ENCODE measurements at regions not wholly inside any gene's neighbourhood (a gene's known extent, or its start where the extent isn't known, plus 50 kb on each side); places are given as distances from the start of the nearest gene placed in this dataset.
"Not testable (repeated sequence)": the region's sequence is repeated elsewhere in the genome, so short reads cannot be mapped to it uniquely, and the experiment has no call there.

DNA sequence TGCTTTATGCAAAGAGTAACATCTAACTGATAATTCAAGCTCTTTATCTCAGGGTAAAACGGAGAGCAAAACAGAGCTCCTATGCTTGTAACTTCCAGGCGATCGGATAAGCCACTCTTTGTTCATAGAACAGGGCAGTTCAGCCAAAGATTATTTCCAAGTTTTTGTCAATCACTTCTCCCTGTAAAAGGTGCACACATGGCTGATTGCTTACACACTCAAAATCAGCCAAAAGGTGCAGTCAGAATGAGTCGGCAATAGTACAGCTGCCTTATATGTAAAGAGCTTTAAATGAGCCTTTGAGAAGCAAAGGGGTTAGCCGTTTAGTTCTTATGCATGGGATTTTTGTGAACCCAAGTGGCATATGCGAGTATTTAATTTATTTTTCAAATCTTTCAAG lies 449.6 kb upstream of the POU3F2 start:
- H3K27me3 Mint-ChIP-seq (ENCODE audit: unreplicated experiment) = no peaks in the 10 kb centered on the region
- H3K4me1 Mint-ChIP-seq (ENCODE audit: low read depth, unreplicated experiment) = no peaks in the 10 kb centered on the region
- no TSS peak for BruUV-seq (replicated peaks)
- H3K27ac Mint-ChIP-seq (ENCODE audit: unreplicated experiment) = no peak overlapping the region
- H3K36me3 Mint-ChIP-seq (ENCODE audit: insufficient read depth, unreplicated experiment) = no peaks in the 10 kb centered on the region
- CTCF ChIA-PET = no interaction called here
- no peak overlapping the region for H3K4me3 Mint-ChIP-seq (ENCODE audit: low read depth, unreplicated experiment)
- TF ChIP-seq, protein P1, sequence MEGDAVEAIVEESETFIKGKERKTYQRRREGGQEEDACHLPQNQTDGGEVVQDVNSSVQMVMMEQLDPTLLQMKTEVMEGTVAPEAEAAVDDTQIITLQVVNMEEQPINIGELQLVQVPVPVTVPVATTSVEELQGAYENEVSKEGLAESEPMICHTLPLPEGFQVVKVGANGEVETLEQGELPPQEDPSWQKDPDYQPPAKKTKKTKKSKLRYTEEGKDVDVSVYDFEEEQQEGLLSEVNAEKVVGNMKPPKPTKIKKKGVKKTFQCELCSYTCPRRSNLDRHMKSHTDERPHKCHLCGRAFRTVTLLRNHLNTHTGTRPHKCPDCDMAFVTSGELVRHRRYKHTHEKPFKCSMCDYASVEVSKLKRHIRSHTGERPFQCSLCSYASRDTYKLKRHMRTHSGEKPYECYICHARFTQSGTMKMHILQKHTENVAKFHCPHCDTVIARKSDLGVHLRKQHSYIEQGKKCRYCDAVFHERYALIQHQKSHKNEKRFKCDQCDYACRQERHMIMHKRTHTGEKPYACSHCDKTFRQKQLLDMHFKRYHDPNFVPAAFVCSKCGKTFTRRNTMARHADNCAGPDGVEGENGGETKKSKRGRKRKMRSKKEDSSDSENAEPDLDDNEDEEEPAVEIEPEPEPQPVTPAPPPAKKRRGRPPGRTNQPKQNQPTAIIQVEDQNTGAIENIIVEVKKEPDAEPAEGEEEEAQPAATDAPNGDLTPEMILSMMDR (IDR thresholded peaks at IDR 0.05; ENCODE audit: unreplicated experiment) = no peak
- H3K9me3 Mint-ChIP-seq (ENCODE audit: low read depth, unreplicated experiment) = no peaks in the 10 kb centered on the region
- intact Hi-C loops (cut with micrococcal nuclease; ENCODE audit: unreplicated experiment) = no loop called here
- DNase-seq = no peak

DNA sequence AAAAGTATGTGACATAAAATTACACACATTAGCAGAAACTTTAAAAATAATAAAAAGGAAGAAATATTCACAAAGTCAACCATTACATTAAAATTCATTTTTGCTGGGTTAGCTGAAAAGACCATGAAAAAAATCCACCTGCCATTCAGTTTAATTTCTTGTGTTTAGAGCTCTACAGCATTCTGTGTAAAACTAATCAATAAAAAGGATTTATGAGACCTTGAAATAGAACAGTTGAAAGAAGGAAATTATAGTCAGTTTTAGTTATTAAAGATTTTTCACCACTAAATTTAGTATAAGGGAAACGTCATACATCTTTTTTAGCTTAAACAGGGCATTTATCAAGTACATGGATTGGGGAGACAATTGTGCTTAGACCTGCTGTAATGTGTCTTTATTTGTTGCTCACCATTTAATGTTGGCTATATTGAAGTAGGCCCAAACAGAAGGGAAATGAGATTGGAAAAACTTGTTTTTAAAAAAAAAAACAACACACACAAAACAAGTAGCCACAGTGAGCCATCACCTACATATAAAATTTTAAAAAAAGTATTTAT lies 438.7 kb upstream of the POU3F2 start:
- no peak for DNase-seq
- CTCF ChIA-PET = no interaction called here
- peaks cover 12% of the 10 kb centered on the region for H3K4me1 Mint-ChIP-seq (ENCODE audit: low read depth, unreplicated experiment)
- H3K4me3 Mint-ChIP-seq (ENCODE audit: low read depth, unreplicated experiment) = no peak overlapping the region
- intact Hi-C loops (cut with micrococcal nuclease; ENCODE audit: unreplicated experiment) = no loop called here
- no peaks in the 10 kb centered on the region for H3K36me3 Mint-ChIP-seq (ENCODE audit: insufficient read depth, unreplicated experiment)
- BruUV-seq (replicated peaks) = no TSS peak
- no peak overlapping the region for H3K27ac Mint-ChIP-seq (ENCODE audit: unreplicated experiment)
- H3K9me3 Mint-ChIP-seq (ENCODE audit: low read depth, unreplicated experiment) = peaks cover 2% of the 10 kb centered on the region
- TF ChIP-seq, protein P1 (IDR thresholded peaks at IDR 0.05; ENCODE audit: unreplicated experiment) = no peak
- no peaks in the 10 kb centered on the region for H3K27me3 Mint-ChIP-seq (ENCODE audit: unreplicated experiment)

DNA sequence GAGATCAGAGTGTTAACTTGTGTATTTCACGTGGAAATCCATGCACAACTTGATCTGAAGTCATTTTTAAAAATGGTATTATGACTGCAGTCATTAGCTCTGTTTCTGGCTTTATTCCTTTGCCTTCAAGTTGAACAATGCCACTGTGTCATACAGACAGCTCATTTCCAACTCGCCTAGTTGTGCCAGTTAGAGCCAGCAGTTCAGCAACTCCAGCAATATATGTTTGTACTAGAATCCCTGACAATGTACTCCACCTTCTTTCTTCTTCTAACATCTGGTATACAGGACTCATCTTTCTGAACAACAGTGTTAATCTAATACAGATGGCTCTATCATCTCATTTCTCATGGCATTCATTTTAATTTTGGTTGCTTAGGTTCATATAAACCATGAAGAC lies 418.3 kb upstream of the POU3F2 start:
- H3K36me3 Mint-ChIP-seq (ENCODE audit: insufficient read depth, unreplicated experiment) = no peaks in the 10 kb centered on the region
- peaks cover 2% of the 10 kb centered on the region for H3K9me3 Mint-ChIP-seq (ENCODE audit: low read depth, unreplicated experiment)
- BruUV-seq (replicated peaks) = no TSS peak

DNA sequence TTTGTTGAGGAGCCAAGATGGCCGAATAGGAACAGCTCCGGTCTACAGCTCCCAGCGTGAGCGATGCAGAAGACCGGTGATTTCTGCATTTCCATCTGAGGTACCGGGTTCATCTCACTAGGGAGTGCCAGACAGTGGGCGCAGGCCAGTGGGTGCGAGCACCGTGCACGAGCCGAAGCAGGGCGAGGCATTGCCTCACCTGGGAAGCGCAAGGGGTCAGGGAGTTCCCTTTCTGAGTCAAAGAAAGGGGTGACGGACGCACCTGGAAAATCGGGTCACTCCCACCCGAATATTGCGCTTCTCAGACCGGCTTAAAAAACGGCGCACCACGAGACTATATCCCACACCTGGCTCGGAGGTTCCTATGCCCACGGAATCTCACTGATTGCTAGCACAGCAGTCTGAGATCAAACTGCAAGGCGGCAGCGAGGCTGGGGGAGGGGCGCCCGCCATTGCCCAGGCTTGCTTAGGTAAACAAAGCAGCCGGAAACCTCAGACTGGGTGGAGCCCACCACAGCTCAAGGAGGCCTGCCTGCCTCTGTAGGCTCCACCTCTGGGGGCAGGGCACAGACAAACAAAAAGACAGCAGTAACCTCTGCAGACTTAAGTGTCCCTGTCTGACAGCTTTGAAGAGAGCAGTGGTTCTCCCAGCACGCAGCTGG lies 417.7 kb upstream of the POU3F2 start:
- not testable (repeated sequence) for H3K27ac Mint-ChIP-seq (ENCODE audit: unreplicated experiment); BruUV-seq (replicated peaks)

More for the DNA sequence above, 418.3 kb upstream of the POU3F2 start:
- no peak for DNase-seq
- H3K4me1 Mint-ChIP-seq (ENCODE audit: low read depth, unreplicated experiment) = no peaks in the 10 kb centered on the region
- H3K27me3 Mint-ChIP-seq (ENCODE audit: unreplicated experiment) = no peaks in the 10 kb centered on the region
- H3K4me3 Mint-ChIP-seq (ENCODE audit: low read depth, unreplicated experiment) = no peak overlapping the region
- intact Hi-C loops (cut with micrococcal nuclease; ENCODE audit: unreplicated experiment) = no loop called here
- CTCF ChIA-PET = no interaction called here
- no peak overlapping the region for H3K27ac Mint-ChIP-seq (ENCODE audit: unreplicated experiment)
- TF ChIP-seq, protein P1 (IDR thresholded peaks at IDR 0.05; ENCODE audit: unreplicated experiment) = no peak

DNA sequence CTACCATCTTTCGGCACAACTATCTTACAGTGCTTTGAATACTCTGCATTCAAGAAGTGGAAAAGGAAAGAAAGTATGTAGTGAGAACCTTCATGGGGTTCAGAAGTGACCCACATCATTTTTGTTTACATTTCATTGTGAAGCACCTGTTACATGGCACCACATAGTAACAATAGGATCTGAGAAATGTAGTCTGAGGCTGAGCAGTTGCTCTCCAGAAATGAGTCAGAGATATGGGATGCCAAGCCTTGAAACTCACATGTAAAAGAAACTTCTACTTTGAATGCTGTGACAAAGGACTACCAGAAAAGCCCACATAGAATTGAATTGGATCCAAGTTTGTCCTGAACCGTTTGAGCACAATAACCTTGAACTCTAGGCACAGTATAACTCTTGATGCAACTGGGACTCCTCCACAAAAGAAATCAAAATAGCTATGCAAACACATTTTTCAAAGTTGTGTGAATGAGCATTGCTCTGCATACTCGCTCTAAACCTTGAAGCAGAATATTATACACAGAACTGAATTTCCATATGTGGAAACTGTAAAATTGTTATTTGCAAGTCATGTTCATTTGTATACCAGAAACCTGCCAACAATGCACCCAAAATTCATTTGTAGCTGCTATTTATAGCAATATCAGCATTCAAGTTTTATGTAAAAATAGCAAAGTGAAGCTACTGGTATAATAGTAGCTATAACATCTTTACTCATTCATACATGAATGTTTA lies 400.9 kb upstream of the POU3F2 start:
- no peaks in the 10 kb centered on the region for H3K27me3 Mint-ChIP-seq (ENCODE audit: unreplicated experiment)
- CTCF ChIA-PET = no interaction called here
- no TSS peak for BruUV-seq (replicated peaks)
- intact Hi-C loops (cut with micrococcal nuclease; ENCODE audit: unreplicated experiment) = no loop called here
- DNase-seq = no peak
- no peaks in the 10 kb centered on the region for H3K36me3 Mint-ChIP-seq (ENCODE audit: insufficient read depth, unreplicated experiment)
- no peak overlapping the region for H3K4me3 Mint-ChIP-seq (ENCODE audit: low read depth, unreplicated experiment)
- H3K9me3 Mint-ChIP-seq (ENCODE audit: low read depth, unreplicated experiment) = peaks cover 2% of the 10 kb centered on the region
- H3K27ac Mint-ChIP-seq (ENCODE audit: unreplicated experiment) = no peak overlapping the region
- H3K4me1 Mint-ChIP-seq (ENCODE audit: low read depth, unreplicated experiment) = no peaks in the 10 kb centered on the region
- TF ChIP-seq, protein P1 (IDR thresholded peaks at IDR 0.05; ENCODE audit: unreplicated experiment) = no peak

More for the DNA sequence above, 417.7 kb upstream of the POU3F2 start:
- CTCF ChIA-PET; H3K36me3 Mint-ChIP-seq (ENCODE audit: insufficient read depth, unreplicated experiment); H3K9me3 Mint-ChIP-seq (ENCODE audit: low read depth, unreplicated experiment); H3K27me3 Mint-ChIP-seq (ENCODE audit: unreplicated experiment); DNase-seq; H3K4me3 Mint-ChIP-seq (ENCODE audit: low read depth, unreplicated experiment); intact Hi-C loops (cut with micrococcal nuclease; ENCODE audit: unreplicated experiment); H3K4me1 Mint-ChIP-seq (ENCODE audit: low read depth, unreplicated experiment): not testable (repeated sequence)

Measured in Calu3 (cell line).